Rectal smooth muscle tissue (tissue), 1 donor: ENCODE measurements at regions not wholly inside any gene's neighbourhood (a gene's known extent, or its start where the extent isn't known, plus 50 kb on each side); places are given as distances from the start of the nearest gene placed in this dataset.
"Not testable (repeated sequence)": the region's sequence is repeated elsewhere in the genome, so short reads cannot be mapped to it uniquely, and the experiment has no call there.

Source experiments
- H3K27ac ChIP-seq: one replicate; pipeline ENCODE4 v1.7.0; 2013; ENCODE audit warnings: low read depth, low read length, inconsistent platforms
- H3K27me3 ChIP-seq: one replicate; pipeline ENCODE4 v1.7.0; 2013; ENCODE audit warnings: low read length; ENCODE audit not compliant: control insufficient read depth, insufficient read depth
- H3K36me3 ChIP-seq: one replicate; pipeline ENCODE4 v1.7.0; 2013; ENCODE audit warnings: low read length; ENCODE audit not compliant: control insufficient read depth, insufficient read depth
- H3K4me1 ChIP-seq: one replicate; pipeline ENCODE4 v1.7.0; 2013; ENCODE audit warnings: low read length; ENCODE audit not compliant: control insufficient read depth, insufficient read depth
- H3K4me3 ChIP-seq: one replicate; pipeline ENCODE4 v1.7.0; 2013; ENCODE audit warnings: low read length
- H3K9ac ChIP-seq: one replicate; pipeline ENCODE4 v1.7.0; 2013; ENCODE audit warnings: low read length

DNA sequence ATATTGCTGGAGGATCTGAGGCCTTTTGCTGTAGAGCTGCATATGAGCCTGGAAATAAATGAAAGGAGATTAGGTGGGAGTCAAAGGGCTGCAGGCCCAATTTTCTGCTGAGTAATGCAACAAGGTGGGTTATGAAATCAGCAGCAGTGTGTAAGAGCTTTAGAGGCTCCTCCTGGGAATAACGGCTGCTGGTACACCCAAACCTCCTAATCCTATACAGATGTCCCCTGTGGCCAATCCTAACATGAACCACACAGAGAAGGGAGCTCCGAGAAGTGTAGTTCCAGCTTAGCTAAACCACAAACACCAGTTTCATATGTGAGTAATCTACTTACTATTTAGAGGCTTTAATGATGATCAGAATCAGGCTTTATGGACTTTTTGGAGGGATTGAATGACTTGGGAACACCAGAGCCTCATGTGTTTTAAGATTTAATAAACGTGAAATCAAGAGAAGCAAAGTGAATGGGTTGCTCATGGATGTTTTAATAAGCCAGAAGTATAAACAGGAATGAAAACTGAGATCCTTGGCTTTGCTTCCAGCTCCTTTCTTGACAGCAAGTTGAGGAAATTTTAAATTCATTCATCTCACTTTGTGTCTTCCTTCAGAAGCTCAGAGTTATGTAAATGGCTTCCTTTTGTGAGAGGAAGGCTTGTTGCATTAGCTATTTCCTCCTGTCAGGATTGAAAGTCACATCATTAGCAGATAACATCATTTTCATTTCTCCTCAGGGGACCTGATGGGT lies 437.5 kb downstream of the TMEM232 start:
- no peaks in the 10 kb centered on the region for H3K36me3 ChIP-seq
- H3K27me3 ChIP-seq, result no peaks in the 10 kb centered on the region
- H3K27ac ChIP-seq, result no peak overlapping the region

DNA sequence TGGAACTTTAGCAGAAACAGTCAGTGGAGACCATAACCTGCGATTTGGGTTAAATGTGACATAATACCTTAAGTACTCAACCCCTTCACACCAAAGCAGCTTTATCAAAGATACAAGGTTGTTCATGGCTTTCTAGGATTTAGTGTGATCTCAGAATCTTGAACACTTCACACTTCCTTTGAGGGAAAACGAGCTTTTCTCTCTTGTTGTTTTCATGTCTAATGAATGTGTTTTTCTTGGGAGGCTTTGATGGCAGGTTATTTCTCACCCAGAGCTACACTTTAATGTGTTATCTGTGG lies 437.0 kb downstream of the TMEM232 start:
- Histone ChIP-seq H3K27me3 (no peaks in the 10 kb centered on the region), H3K36me3 (no peaks in the 10 kb centered on the region), H3K9ac (no peak overlapping the region), H3K27ac (no peak overlapping the region), H3K4me3 (no peak overlapping the region), H3K4me1 (no peaks in the 10 kb centered on the region)

More for the DNA sequence above, 437.5 kb downstream of the TMEM232 start:
- Histone ChIP-seq H3K4me1 (no peaks in the 10 kb centered on the region), H3K9ac (no peak overlapping the region), H3K4me3 (no peak overlapping the region)

DNA sequence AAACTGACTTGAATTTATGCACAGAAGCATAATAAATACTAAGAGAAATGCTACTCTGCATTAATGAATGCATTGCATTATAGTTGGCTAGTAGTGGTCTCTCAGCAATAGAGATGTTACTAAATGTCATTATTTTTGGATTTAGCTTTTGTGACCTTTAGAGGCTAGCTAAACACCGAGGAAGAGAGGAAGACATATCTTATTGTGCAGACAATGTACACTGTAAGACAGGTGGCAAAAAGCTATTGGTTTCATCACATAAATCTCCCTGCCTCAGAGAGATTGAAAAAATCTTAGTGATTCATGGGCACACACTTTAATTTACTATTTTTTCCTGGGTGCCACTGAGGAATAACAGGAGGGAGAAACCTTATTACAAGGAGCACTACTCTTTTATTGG lies 435.9 kb downstream of the TMEM232 start:
- H3K27ac ChIP-seq, result no peak overlapping the region
- no peaks in the 10 kb centered on the region for H3K4me1 ChIP-seq
- no peak overlapping the region for H3K4me3 ChIP-seq
- H3K9ac ChIP-seq, result no peak overlapping the region
- H3K36me3 ChIP-seq, result no peaks in the 10 kb centered on the region
- H3K27me3 ChIP-seq, result no peaks in the 10 kb centered on the region

GRCh38 chr5:110294281-110294680 lies 432.2 kb downstream of the TMEM232 start:
- Histone ChIP-seq H3K9ac (no peak overlapping the region), H3K27me3 (no peaks in the 10 kb centered on the region), H3K4me1 (no peaks in the 10 kb centered on the region), H3K4me3 (no peak overlapping the region), H3K36me3 (no peaks in the 10 kb centered on the region), H3K27ac (no peak overlapping the region)

GRCh38 chr5:110297152-110297670 lies 429.3 kb downstream of the TMEM232 start:
- H3K4me3 ChIP-seq, result no peak overlapping the region
- H3K27ac ChIP-seq, result no peak overlapping the region
- H3K27me3 ChIP-seq, result no peaks in the 10 kb centered on the region
- H3K4me1 ChIP-seq, result no peaks in the 10 kb centered on the region
- H3K36me3 ChIP-seq, result no peaks in the 10 kb centered on the region
- H3K9ac ChIP-seq, result no peak overlapping the region

DNA sequence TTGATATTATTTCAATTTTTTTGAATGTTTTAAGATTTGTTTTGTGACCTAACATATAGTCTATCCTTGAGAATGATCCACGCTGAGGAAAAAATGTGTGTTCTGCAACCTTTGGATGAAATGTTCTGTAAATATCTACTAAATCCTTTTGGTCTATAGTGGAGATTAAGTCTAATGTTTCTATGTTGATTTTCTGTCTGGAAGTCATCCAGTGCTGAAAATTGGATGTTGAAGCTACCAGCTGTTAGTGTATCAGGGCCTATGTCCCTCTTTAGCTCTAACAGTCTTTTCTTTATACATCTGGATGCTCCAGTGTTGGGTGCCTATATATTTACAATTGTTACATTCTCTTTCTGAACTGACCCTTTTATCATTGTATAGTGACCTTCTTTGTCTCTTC lies 422.3 kb downstream of the TMEM232 start:
- Histone ChIP-seq H3K27ac (no peak overlapping the region), H3K4me1 (no peaks in the 10 kb centered on the region), H3K9ac (no peak overlapping the region), H3K4me3 (no peak overlapping the region), H3K36me3 (no peaks in the 10 kb centered on the region), H3K27me3 (no peaks in the 10 kb centered on the region)

DNA sequence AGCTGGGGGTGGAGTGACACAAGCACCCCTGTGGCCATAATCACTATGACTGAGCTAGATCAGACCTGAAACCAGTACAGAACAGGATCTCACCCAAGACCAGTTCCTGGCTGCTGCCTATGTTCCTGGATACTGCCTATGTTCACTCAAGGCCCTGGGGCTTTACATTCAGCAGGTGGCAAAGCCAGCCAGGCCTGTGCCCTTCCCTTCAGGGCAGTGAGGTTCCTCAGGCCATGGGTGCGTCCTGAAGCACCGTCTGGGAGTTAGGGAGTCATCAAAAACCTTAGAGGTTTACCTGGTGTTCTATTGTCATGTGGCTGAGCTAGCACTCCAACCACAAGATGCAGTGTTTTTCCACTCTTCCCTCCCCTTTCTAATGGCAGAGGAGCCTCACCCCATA lies 419.8 kb downstream of the TMEM232 start:
- no peaks in the 10 kb centered on the region for H3K4me1 ChIP-seq
- H3K36me3 ChIP-seq, result no peaks in the 10 kb centered on the region
- no peak overlapping the region for H3K27ac ChIP-seq
- H3K4me3 ChIP-seq, result no peak overlapping the region
- no peaks in the 10 kb centered on the region for H3K27me3 ChIP-seq
- H3K9ac ChIP-seq, result no peak overlapping the region

GRCh38 chr5:110309222-110309621 lies 417.2 kb downstream of the TMEM232 start:
- Histone ChIP-seq H3K4me3 (no peak overlapping the region), H3K36me3 (no peaks in the 10 kb centered on the region), H3K4me1 (no peaks in the 10 kb centered on the region), H3K27me3 (no peaks in the 10 kb centered on the region), H3K9ac (no peak overlapping the region), H3K27ac (no peak overlapping the region)

- not testable (repeated sequence) for H3K27me3 ChIP-seq, H3K9ac ChIP-seq
Measured at GRCh38 chr5:110316566-110316965, 409.9 kb downstream of the TMEM232 start.

DNA sequence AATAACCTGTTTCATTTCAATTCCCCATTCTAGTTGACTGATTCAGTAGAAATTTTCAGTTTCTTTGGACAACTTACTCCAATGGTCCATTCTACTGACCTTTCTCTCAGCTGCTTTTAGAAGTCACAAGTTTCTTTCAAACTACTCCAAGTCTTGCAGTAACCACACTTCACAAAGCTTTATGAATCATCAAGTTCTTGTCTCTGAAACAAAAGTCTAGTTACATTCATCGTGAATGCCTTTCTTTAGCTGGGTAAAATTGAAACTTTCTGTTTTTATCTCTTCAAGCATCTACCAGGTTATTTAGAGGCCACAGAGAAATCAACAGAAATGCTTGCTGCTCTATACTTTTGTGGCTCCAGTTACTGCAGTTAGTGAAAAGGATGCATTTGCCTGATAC lies 405.4 kb downstream of the TMEM232 start:
- H3K27ac ChIP-seq, result no peak overlapping the region
- no peak overlapping the region for H3K9ac ChIP-seq
- no peaks in the 10 kb centered on the region for H3K36me3 ChIP-seq
- H3K4me3 ChIP-seq, result no peak overlapping the region
- H3K4me1 ChIP-seq, result no peaks in the 10 kb centered on the region
- no peaks in the 10 kb centered on the region for H3K27me3 ChIP-seq

More at GRCh38 chr5:110316566-110316965, 409.9 kb downstream of the TMEM232 start:
- not testable (repeated sequence) for H3K27ac ChIP-seq, H3K36me3 ChIP-seq, H3K4me1 ChIP-seq, H3K4me3 ChIP-seq

DNA sequence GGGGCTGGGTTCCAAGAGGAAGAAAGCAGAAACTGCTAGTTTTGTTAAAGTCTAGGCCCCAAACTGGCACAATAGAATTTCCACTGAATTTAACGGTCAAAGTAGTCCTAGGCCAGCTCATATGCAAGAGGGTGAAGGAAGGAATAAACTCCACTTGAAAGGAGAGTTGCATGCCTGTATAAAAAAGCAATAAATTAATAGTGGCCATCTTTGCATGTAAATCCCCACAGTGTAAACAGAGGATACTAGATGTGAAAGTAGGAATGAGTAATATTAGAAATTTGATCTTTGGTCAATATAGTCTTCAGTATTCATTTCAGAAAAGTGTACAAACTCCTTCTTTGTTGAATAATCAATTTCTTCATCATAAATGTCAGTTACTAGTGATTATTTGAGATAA lies 403.1 kb downstream of the TMEM232 start:
- H3K4me3 ChIP-seq, result no peak overlapping the region

GRCh38 chr5:110323832-110324231 lies 402.6 kb downstream of the TMEM232 start:
- no peak overlapping the region for H3K4me3 ChIP-seq
- H3K4me1 ChIP-seq, result no peaks in the 10 kb centered on the region
- H3K9ac ChIP-seq, result no peak overlapping the region
- H3K27me3 ChIP-seq, result no peaks in the 10 kb centered on the region
- no peaks in the 10 kb centered on the region for H3K36me3 ChIP-seq
- no peak overlapping the region for H3K27ac ChIP-seq

More for the DNA sequence above, 403.1 kb downstream of the TMEM232 start:
- H3K4me1 ChIP-seq, result no peaks in the 10 kb centered on the region
- no peaks in the 10 kb centered on the region for H3K36me3 ChIP-seq
- H3K9ac ChIP-seq, result no peak overlapping the region
- no peaks in the 10 kb centered on the region for H3K27me3 ChIP-seq
- H3K27ac ChIP-seq, result no peak overlapping the region

DNA sequence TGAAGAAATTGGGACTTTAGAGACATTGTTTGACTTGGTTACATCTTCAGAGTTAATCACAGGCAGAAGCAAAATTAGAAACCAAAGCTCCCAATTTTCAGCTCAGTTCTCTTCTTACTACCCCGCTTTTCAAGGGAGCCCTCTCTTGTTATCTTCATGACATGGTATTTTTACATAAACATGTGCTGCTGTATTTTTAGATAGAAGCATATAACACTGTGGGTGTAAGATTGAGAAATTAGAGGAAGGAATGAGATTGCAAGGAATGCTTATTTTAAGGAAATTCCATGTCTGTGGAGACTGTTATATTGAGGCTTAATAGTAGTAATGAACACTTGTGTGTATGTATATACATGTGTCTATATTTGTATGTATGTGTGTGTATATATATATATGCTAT lies 401.6 kb downstream of the TMEM232 start:
- Histone ChIP-seq H3K27me3 (no peaks in the 10 kb centered on the region), H3K36me3 (no peaks in the 10 kb centered on the region), H3K4me1 (no peaks in the 10 kb centered on the region), H3K9ac (no peak overlapping the region), H3K4me3 (no peak overlapping the region), H3K27ac (no peak overlapping the region)
